Vagina (tissue), 2 donors: ENCODE measurements at regions not wholly inside any gene's neighbourhood (a gene's known extent, or its start where the extent isn't known, plus 50 kb on each side); places are given as distances from the start of the nearest gene placed in this dataset.

Experiments used
- POLR2A ChIP-seq, 2 donors: fragments of 450-650 bp; IDR thresholded peaks; one replicate each; pipeline ENCODE4 v1.6.1; 2017; ENCODE audit warnings: antibody characterized with exemption in 2 of 2, mild to moderate bottlenecking in 2 of 2, moderate library complexity in 2 of 2
- POLR2AphosphoS5 ChIP-seq, 2 donors: sonication (generic); formaldehyde crosslinking; IDR thresholded peaks; one replicate each; pipeline ENCODE4 v1.9.0; 2017; ENCODE audit warnings: antibody characterized with exemption in 2 of 2, mild to moderate bottlenecking in 2 of 2, low read depth in 1 of 2; ENCODE audit not compliant: insufficient read depth in 1 of 2

DNA sequence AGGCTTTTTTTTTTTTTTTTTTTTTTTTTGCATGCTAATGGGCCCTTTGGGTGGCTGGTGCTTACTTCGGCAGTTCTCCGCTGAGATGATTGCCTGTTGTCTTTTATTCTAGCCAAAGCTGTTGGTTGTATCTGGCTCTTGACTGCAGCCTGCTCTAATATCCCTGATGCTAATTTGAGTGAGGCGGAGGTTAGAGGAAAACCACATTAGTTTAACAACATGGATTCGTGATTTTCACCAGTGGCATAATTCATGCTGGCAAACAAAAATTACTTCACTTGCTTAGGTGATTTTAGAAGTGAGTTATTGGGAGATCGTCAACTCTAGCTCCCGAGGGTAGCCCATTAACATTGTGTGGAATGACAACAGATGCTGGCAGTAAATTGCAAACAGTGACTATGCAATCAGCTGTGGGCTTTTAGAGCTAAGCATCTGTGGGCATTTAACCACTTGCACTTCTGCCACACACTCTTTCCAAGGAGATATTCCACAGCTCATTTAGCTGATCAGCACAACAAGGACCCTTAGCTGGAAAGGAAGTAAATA lies 97.6 kb upstream of the ZDHHC17 start:
- TF ChIP-seq POLR2AphosphoS5 (IDR thresholded peaks at IDR 0.05; ENCODE audit: insufficient read depth in 1 of 2, low read depth in 1 of 2) (no peak), POLR2A (IDR thresholded peaks at IDR 0.05) (no peak)
